GM19239 (cell line): ENCODE measurements at regions not wholly inside any gene's neighbourhood (a gene's known extent, or its start where the extent isn't known, plus 50 kb on each side); places are given as distances from the start of the nearest gene placed in this dataset.
"Not testable (repeated sequence)": the region's sequence is repeated elsewhere in the genome, so short reads cannot be mapped to it uniquely, and the experiment has no call there.

Source experiments
- DNase-seq: peaks from one replicate; pipeline ENCODE4 v3.0.0; 2011; ENCODE audit warnings: low spot score; ENCODE audit not compliant: insufficient read length
- FAIRE-seq: peaks from 2 replicates; lab custom pipeline; 2011; peaks lifted over from hg19 to GRCh38; lab: Jason Lieb, UNC

DNA sequence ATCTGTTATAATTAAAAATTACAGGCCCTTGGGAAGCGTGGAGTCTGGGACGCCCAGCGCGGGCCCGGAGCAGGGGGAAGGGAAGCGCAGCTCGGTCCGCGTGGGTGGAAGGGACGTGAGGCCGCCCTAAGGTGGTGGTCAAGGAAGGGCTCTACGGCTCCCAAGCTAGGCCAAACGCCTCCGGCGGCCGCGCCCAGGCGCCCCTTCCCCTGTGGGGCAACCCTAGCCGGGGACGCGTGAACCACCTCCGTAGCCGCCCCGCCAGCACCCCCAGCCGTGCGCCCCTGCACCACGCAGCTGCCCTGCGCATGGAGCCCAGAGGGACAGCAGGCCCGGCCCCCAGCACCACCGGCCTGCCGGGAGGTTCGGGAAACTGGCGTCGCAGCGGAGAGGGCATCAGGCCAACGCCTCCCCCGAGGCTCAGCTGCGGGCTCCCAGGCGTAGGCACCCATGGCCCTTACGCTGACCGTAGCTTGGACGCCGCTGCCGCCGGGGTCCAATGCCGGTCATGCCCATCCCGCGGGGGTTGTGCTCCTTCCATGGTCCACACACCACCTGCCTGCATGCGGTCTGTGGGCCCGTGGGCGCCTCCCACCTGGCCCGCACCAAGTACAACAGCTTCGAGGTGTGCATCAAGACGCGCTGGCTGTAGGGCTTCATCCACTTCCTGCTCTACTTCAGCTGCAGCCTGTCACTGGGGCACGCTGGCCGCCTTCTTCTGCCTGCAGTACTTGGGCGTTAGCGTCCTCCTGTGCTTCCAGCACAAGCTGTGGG is 166.7 kb downstream of the SEPTIN7 start:
- no peak for FAIRE-seq
- no peak for DNase-seq

DNA sequence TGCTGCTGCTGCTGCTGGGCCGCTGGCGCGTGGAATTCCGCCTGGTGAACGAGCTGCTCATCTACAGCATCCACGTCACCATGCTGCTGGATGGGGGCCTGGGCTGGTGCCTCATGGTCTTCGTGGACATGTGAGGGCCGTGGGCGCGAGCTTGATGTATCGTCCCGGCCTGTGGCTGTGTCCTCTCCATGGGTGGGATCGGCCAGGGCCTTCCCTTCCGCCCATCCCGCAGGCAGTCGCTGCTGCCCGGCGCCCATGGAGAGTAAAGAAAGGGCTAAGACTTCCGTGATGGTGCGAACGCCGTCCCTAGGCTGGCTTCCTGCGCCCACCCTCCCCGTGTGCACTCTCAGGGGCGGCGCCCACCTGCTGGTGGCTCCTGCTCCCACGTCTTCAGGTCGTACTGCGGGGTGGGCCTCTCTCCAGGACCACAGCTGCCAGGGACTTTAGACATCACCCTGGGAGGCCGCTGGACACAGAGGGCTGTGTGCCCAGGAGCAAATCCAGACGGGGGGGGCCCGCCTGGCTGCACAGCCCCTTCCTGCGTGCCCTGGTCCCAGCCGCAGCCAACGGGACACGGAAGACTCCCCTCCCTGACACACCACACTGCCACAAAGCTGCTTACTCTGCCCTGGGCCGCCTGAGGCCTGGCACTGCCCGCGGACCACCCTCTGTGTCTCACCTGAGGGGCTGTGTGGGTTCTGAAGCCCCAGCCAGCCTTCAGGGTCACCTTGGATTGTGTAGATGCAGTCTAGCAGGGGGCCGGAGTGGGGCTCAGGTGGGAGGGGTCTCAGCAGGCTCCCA is 167.5 kb downstream of the SEPTIN7 start:
- FAIRE-seq (no peak), DNase-seq (no peak)

DNA sequence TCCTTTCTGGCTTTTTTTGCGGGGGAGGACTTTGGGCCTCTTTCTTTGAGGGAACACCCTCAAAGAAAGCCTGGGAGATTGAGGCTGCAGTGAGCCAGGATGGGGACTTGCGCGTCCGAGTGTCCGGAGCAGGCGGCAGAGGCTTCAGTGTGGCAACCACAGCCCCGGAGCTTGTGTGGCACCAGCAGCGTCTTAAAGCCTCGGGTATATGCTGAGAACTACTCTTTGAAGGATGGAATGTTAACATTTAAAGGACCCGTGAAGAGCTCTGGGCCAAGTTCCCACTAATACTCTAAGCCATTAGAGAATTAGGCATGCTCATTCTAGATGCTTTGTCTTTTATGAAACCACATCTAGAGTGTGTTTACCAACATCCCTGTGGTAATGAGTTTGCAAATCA is 168.2 kb downstream of the SEPTIN7 start:
- DNase-seq: no peak
- no peak for FAIRE-seq

DNA sequence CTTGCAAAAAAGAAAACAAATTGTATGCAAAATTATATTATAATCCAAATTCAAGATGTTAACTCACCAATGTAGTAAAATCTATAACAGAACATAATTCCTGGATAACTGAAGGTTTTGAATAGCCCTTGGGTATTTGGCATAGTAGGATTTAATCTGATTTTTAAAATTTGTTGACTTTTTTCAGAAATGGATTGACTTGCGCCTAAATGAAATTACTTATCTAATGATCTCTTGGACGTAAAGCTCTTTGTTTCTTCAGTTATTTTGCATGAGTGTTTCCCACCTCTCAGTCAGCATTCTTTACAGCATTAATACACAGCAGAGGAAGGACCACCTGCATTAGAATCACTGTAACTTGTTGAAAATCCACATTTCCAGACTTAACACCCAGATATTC is 169.6 kb downstream of the SEPTIN7 start:
- DNase-seq (no peak), FAIRE-seq (no peak)

DNA sequence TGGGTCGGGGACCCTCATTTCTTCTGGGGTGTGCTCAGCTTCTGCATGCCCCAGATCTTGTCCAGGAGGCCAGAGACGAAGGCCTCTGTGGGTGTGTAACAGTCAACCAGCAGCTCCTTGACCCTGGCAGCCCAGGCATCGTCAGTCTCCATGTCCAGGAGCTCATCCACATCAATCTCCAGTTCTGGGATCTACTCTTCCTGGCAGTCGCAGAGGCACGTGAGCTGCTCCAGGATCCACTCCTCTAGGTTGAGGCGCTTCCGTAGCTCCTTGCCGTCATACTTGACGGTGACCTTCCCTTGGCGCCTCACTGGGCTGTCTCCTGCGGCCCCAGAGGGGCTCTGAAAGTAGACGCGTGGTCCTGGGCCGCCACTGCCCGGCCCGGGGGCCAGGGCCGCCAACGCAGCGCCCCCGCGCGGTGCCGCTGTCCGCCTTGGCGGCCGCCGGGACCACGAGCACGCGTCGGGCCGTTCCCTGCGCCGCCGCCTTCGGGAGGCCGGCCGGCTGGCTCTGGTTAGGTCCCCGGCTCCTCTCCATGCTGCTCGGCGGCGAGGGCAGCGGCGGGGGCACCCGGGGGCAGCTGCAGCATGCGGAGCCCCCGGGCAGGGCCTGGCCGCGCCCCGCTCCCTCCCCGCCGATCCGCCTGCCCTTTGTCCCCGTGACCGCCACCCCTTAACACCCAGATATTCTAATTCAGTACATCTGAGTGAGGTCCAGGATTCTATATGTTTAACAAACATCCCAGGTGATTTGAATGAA is 170.5 kb downstream of the SEPTIN7 start:
- no peak for FAIRE-seq

DNA sequence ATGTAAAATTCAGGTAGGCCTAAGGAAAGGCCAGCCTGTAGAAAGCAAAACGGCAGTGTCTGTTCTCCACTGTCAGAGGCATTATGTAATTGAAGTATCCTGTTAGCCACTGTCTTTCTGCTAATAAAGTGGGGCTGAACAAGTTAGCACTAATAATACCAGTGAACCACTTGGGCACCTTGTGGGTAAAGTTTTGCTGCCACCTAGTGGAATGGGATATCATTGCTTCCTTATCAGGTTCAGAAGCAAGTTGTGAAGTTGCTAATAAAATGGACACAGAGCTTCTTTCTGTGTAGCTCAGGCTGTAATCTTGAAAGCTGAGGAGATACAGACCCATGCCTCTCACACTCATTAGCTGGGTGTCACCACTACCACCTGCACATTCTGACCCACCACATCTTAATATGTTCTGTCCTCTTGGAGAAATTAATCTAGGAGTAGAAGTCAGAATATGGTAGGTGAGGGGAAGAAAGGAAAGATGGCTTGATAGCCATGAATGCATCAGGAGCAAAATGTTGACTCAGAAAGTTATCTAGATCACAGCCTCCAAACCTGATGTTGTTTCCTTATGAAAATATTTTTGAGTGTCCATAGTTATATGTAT is 175.1 kb downstream of the SEPTIN7 start:
- FAIRE-seq: peak; percentile 98
- peak; percentile 28 for DNase-seq

More for the DNA sequence above, 170.5 kb downstream of the SEPTIN7 start:
- no peak for DNase-seq

DNA sequence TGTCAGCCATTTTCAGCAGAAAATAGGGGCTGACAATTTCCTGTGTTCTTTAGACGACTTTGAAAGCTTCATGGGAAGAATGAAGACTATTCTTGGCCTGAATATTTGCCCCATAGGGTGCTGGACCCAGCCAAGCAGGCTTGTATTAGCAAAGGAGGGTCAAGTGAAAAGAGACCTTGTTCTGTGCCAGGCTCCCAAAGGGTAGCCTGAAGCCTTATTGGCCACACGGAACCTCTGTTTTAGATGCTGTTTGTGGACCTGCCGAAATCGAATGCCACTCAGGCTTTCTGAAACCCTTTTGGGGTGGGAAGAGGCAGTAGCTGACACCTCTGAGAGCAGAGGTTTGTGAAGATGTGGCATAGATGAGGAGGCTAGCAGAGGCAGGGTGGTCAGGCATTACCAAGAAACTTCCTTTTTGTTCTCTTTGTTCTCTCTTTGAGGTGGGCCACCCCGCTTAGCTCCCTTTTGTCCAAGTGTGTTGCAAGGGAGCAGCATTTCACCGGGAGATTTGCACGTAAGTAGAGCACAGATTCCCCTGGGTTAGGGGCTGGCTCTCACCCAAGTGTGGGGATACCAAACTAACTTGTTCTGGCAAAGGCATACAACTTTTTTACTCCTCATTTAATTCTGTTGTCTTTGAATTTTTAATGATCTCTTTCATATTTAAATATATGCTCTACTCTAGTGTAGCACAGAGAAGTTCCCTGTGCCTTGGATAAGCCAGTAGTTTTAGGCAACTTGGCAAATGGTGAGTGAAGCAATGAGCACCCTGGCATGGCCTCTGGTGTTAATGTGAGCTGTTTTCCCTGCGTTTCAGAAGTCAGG is 174.0 kb upstream of the EEPD1 start:
- DNase-seq, FAIRE-seq: not testable (repeated sequence)

DNA sequence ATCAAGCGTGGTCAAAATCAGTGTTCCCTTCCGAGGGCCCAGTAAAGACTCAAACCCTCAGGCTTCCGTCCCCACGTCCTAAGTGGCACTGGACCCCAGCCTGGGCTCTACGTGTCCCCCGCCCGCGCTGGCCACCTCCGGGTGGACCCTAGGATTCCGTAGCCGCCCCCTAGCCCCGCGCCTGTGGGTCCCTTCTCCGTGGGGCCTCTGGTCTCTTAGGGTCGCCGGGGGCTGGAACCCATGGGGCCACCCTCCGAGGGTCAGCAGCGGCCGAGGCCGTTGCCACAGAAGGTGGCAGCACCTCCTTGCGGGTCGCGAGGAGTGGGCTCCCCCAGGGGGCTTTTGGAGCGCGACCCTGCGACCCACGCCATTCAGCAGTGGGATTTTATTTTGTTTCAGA is 170.5 kb upstream of the EEPD1 start:
- DNase-seq (no peak), FAIRE-seq (no peak)

DNA sequence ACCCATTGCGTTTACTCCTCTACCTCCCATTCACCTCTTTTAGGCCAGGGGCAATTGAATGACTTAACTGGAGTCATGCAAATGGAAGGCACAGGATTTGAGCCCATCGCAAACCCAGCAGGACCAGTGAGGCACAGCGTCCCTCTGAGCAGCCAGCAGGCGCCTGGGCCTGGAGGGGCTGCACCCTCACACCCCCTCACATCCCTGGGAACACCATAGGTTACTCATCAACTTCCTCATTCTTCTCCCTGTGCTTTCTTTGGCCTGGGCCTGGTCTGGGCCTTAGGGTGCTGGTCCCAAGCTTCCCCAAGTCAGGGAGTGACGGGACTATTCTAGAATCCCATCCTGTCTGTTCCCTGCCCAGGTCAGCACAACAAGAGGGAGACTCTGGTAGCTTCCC is 169.4 kb upstream of the EEPD1 start:
- FAIRE-seq (no peak), DNase-seq (no peak)

DNA sequence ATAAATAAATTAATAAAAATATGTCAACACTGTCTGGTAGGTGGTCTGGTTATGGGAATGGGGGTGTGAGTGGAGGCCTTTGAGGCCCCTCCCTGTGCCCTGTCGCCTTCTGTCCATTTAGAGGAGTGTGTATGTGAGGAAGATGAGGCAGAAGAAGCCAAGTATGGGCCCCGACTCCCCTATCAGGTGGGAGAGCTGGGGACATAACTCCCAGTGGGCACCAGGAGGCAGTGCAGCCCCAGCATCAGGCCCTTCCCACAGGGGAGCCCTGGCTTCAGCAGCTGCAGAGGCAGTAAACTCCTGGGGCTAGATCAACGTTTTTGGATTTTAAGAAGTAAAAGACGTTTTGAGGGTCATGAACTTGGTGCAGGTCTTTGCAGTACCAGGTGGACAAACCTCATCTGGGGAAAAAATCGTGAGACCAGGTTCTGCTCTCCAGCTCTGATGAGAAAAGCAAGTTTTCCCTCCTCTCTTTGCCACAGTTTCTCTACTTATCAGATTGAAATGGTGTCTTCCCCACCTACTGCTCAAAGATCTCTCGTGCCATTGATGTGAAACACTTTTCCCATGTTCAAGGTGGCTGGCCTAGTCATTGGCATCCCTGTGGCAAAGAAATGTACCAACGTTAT is 167.8 kb upstream of the EEPD1 start:
- FAIRE-seq (peak; percentile 78), DNase-seq (peak; percentile 62)

DNA sequence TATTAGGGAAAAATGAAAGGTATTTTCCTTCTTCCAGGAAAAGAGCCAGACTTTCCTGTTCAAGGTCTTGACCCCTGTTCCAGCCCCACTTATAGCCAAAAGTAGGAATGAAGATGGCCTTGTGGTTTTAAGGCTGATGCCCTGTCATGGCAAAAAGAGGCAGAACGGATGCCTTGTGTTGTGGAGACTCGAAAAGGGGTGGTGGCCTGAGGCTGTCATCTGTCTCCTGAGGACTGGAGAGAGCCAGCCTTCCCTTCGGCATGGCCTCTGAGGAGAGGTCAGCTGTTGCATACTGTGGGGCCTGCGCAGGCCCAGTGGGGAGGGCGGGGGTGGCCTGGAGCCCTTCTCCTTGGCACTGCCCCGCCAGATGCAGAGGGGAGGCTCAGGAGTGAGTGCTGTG is 166.0 kb upstream of the EEPD1 start:
- DNase-seq (no peak), FAIRE-seq (no peak)

DNA sequence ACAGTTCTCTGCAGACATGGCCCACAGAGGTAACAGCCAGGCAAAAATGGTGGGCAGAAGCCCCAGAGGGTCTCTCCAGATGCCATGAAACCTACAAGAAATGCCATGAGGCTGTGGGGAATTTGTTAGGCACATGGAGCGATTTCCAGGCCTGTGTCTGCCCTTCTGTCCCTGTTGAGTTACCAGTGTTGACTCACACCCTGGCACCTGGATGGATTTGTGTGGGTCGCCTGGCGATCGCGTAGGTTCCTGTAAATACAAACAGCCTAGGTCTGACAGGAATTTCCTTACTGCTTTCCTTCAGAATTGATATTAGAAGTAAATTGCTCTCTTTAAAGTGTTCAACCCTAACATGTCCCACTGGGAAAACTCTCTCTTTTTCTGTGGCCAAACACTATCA is 164.9 kb upstream of the EEPD1 start:
- FAIRE-seq: no peak

DNA sequence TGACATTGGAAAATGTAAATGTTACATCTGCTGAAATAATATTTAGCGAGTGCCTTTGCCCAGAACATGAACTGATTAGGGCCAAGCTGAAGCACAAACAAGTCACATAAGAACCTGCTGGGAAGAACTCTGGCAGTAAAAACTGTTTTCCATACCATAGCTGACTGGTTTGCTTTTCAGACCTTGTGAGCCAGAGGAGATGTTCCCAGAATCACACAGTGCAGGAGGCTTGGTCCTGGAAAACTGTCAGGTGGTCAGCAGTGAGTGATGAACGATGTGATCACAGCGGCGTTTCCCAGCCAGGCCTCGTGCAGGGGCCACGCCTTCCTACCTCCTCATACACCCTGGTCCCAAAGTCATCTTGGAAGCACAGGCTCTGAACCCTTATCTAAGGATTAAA is 164.2 kb upstream of the EEPD1 start:
- FAIRE-seq (no peak), DNase-seq (no peak)

More for the DNA sequence above, 164.9 kb upstream of the EEPD1 start:
- DNase-seq: no peak

DNA sequence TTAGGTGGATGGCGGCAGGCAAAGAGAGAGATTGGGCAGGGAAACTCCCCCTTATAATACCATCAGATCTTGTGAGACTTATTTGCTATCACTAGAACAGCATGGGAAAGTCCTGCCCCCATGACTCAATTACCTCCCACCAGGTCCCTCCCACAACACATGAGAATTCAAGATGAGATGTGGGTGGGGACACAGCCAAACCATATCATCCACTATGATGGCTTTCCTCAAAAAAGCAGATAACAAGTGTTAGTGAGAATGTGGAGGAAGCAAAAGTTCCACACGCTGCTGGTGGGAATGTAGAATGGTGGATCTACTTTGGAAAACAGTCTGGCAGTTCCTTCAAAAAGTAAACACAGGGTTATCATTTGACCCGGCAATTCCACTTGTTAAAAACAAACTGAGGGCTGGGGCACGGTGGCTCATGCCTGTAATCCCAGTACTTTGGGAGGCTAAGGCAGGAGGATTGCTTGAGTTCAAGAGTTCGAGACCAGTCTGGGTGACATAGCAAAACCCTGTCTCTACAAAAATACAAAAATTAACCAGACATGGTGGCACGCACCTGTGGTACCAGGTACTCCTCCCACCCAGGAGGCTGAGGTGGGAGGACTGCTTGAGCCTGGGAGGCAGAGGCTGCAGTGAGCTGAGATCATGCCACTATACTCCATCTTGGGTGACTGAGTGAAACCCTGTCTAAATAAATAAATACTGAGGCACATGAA is 161.4 kb upstream of the EEPD1 start:
- DNase-seq (no peak), FAIRE-seq (no peak)

DNA sequence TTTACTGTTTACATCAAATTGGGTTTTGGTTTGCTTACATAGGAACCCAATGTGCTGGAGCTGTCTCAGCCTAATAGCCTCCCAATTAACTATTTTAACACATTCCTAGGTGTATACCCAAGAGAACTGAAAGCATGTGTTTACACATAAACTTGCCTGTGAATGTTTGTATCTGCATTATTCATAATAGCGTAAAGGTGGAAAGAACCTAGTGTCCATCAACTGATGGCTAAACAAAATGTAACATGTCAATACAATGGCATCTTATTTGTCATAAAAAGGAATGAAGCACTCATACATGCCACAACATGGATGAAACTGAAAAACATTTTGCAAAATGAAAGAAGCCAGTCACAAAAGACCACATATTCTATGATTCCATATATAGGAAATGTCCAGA is 160.6 kb upstream of the EEPD1 start:
- no peak for FAIRE-seq

DNA sequence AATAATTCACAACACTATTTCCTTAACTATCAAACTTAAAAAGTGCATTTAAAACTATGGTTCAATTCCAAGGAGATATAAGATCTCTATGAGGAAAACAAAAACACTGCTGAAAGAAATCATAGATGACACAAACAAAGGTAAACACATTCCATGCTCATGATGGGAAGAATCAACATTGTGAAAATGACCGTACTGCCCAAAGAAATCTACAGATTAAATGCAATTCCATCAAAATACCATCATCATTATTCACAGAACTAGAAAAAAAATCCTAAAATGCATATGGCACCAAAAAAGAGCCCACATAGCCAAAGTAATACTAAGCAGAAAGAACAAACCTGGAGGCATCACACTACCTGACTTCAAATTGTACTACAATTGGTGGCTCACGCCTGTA is 159.9 kb upstream of the EEPD1 start:
- DNase-seq (no peak), FAIRE-seq (no peak)

More for the DNA sequence above, 160.6 kb upstream of the EEPD1 start:
- no peak for DNase-seq

DNA sequence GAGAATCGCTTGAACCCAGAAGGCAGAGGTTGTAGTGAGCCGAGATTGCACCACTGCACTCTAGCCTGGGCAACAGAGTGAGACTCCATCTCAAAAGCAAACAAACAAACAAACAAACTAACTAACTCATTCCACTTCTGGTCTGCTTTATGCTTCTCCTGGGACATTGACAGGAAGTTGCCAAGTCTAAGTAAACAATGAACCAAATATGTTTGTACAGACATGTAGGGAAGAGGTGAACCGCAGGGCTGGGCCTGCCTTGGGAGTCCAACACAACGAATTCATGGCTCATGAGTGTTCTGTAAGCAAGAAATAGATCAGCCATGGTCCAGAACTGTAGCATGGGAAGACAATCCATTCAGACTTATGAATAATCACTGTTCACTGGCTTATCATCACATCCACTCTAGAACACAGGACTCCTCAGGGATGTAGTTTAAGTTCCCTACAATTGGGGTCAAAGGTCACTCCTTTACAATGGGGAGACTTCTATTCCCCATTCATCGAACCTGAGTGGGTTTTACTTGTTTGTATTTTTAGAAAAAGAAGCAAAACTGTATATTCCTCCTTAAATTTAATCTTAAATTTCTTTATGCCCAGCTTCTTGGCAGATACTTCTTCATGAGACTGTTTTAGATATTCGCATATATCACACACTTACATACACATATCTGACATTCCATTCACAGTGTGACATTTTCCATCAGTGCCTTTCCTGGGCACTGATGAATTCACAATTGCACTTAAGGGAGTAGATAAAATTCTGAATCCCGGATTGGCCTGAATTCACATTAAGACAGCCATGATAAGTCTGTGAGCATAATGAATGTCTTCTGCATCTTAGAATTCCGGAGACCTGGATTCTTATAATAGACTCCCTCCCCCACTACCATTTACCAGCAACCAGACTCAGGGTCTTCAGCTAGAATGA is 159.1 kb upstream of the EEPD1 start:
- no peak for FAIRE-seq
- no peak for DNase-seq
